ENCODE measurements at regions not wholly inside any gene's neighbourhood (a gene's known extent, or its start where the extent isn't known, plus 50 kb on each side); places are given as distances from the start of the nearest gene placed in this dataset.

- no peak for FAIRE-seq
- TF ChIP-seq POLR2AphosphoS5 (IDR thresholded peaks at IDR 0.05; ENCODE audit: low read depth, low read length) (no peak), POLR2A (IDR thresholded peaks at IDR 0.05; ENCODE audit: low read depth, low read length) (no peak), TAF1 (IDR thresholded peaks at IDR 0.05; ENCODE audit: borderline replicate concordance, low read depth, low read length) (no peak)
- no peak for DNase-seq (ENCODE audit: insufficient read length)
Measured at GRCh38 chr2:173664513-173664910, 300.7 kb downstream of the SP3 start.

- DNase-seq (ENCODE audit: insufficient read length), result no peak
- no peak for FAIRE-seq
- TF ChIP-seq TAF1 (IDR thresholded peaks at IDR 0.05; ENCODE audit: borderline replicate concordance, low read depth, low read length), result no peak
- no peak for TF ChIP-seq POLR2A (IDR thresholded peaks at IDR 0.05; ENCODE audit: low read depth, low read length)
- no peak for TF ChIP-seq POLR2AphosphoS5 (IDR thresholded peaks at IDR 0.05; ENCODE audit: low read depth, low read length)
Measured at GRCh38 chr2:173666171-173666888, 298.8 kb downstream of the SP3 start.

GRCh38 chr2:173667014-173667413, 298.2 kb downstream of the SP3 start:
- TF ChIP-seq POLR2AphosphoS5 (IDR thresholded peaks at IDR 0.05; ENCODE audit: low read depth, low read length), result no peak
- TF ChIP-seq POLR2A (IDR thresholded peaks at IDR 0.05; ENCODE audit: low read depth, low read length), result no peak
- TF ChIP-seq TAF1 (IDR thresholded peaks at IDR 0.05; ENCODE audit: borderline replicate concordance, low read depth, low read length), result no peak
- DNase-seq (ENCODE audit: insufficient read length), result no peak
- no peak for FAIRE-seq

- no peak for FAIRE-seq
- no peak for TF ChIP-seq POLR2AphosphoS5 (IDR thresholded peaks at IDR 0.05; ENCODE audit: low read depth, low read length)
- TF ChIP-seq TAF1 (IDR thresholded peaks at IDR 0.05; ENCODE audit: borderline replicate concordance, low read depth, low read length), result no peak
- TF ChIP-seq POLR2A (IDR thresholded peaks at IDR 0.05; ENCODE audit: low read depth, low read length), result no peak
Measured at GRCh38 chr2:173667415-173667814, 297.8 kb downstream of the SP3 start.

GRCh38 chr2:173669271-173669853, 295.8 kb downstream of the SP3 start:
- TF ChIP-seq POLR2AphosphoS5 (IDR thresholded peaks at IDR 0.05; ENCODE audit: low read depth, low read length) (no peak), TAF1 (IDR thresholded peaks at IDR 0.05; ENCODE audit: borderline replicate concordance, low read depth, low read length) (no peak), POLR2A (IDR thresholded peaks at IDR 0.05; ENCODE audit: low read depth, low read length) (no peak)
- FAIRE-seq (no peak), DNase-seq (ENCODE audit: insufficient read length) (no peak)

More at GRCh38 chr2:173667415-173667814, 297.8 kb downstream of the SP3 start:
- DNase-seq (ENCODE audit: insufficient read length), result no peak

- no peak for TF ChIP-seq POLR2AphosphoS5 (IDR thresholded peaks at IDR 0.05; ENCODE audit: low read depth, low read length)
- TF ChIP-seq TAF1 (IDR thresholded peaks at IDR 0.05; ENCODE audit: borderline replicate concordance, low read depth, low read length), result no peak
- TF ChIP-seq POLR2A (IDR thresholded peaks at IDR 0.05; ENCODE audit: low read depth, low read length), result no peak
- no peak for FAIRE-seq
- DNase-seq (ENCODE audit: insufficient read length), result no peak
Measured at GRCh38 chr2:173669888-173670287, 295.3 kb downstream of the SP3 start.

- DNase-seq (ENCODE audit: insufficient read length) (no peak), FAIRE-seq (no peak)
- no peak for TF ChIP-seq TAF1 (IDR thresholded peaks at IDR 0.05; ENCODE audit: borderline replicate concordance, low read depth, low read length)
- TF ChIP-seq POLR2A (IDR thresholded peaks at IDR 0.05; ENCODE audit: low read depth, low read length), result no peak
- TF ChIP-seq POLR2AphosphoS5 (IDR thresholded peaks at IDR 0.05; ENCODE audit: low read depth, low read length), result no peak
Measured at GRCh38 chr2:173672573-173673340, 292.4 kb downstream of the SP3 start.

GRCh38 chr2:173673640-173674039, 291.5 kb downstream of the SP3 start:
- FAIRE-seq (no peak), DNase-seq (ENCODE audit: insufficient read length) (no peak)
- TF ChIP-seq POLR2A (IDR thresholded peaks at IDR 0.05; ENCODE audit: low read depth, low read length) (no peak), TAF1 (IDR thresholded peaks at IDR 0.05; ENCODE audit: borderline replicate concordance, low read depth, low read length) (no peak), POLR2AphosphoS5 (IDR thresholded peaks at IDR 0.05; ENCODE audit: low read depth, low read length) (no peak)

- DNase-seq (ENCODE audit: insufficient read length) (no peak), FAIRE-seq (no peak)
- TF ChIP-seq POLR2AphosphoS5 (IDR thresholded peaks at IDR 0.05; ENCODE audit: low read depth, low read length) (no peak), POLR2A (IDR thresholded peaks at IDR 0.05; ENCODE audit: low read depth, low read length) (no peak), TAF1 (IDR thresholded peaks at IDR 0.05; ENCODE audit: borderline replicate concordance, low read depth, low read length) (no peak)
Measured at GRCh38 chr2:173676647-173677046, 288.5 kb downstream of the SP3 start.

- FAIRE-seq, result no peak
- DNase-seq (ENCODE audit: insufficient read length), result no peak
- TF ChIP-seq POLR2A (IDR thresholded peaks at IDR 0.05; ENCODE audit: low read depth, low read length) (no peak), POLR2AphosphoS5 (IDR thresholded peaks at IDR 0.05; ENCODE audit: low read depth, low read length) (no peak), TAF1 (IDR thresholded peaks at IDR 0.05; ENCODE audit: borderline replicate concordance, low read depth, low read length) (no peak)
Measured at GRCh38 chr2:173678186-173678585, 287.0 kb downstream of the SP3 start.

- FAIRE-seq (no peak), DNase-seq (ENCODE audit: insufficient read length) (no peak)
- TF ChIP-seq POLR2A (IDR thresholded peaks at IDR 0.05; ENCODE audit: low read depth, low read length), result no peak
- no peak for TF ChIP-seq POLR2AphosphoS5 (IDR thresholded peaks at IDR 0.05; ENCODE audit: low read depth, low read length)
- no peak for TF ChIP-seq TAF1 (IDR thresholded peaks at IDR 0.05; ENCODE audit: borderline replicate concordance, low read depth, low read length)
Measured at GRCh38 chr2:173680574-173680973, 284.6 kb downstream of the SP3 start.

All from GM12892 (cell line).